ENCODE measurements at regions not wholly inside any gene's neighbourhood (a gene's known extent, or its start where the extent isn't known, plus 50 kb on each side); places are given as distances from the start of the nearest gene placed in this dataset.
A peak's percentile ranks its signal among the peaks of the same experiment; 100 is the strongest.

DNA sequence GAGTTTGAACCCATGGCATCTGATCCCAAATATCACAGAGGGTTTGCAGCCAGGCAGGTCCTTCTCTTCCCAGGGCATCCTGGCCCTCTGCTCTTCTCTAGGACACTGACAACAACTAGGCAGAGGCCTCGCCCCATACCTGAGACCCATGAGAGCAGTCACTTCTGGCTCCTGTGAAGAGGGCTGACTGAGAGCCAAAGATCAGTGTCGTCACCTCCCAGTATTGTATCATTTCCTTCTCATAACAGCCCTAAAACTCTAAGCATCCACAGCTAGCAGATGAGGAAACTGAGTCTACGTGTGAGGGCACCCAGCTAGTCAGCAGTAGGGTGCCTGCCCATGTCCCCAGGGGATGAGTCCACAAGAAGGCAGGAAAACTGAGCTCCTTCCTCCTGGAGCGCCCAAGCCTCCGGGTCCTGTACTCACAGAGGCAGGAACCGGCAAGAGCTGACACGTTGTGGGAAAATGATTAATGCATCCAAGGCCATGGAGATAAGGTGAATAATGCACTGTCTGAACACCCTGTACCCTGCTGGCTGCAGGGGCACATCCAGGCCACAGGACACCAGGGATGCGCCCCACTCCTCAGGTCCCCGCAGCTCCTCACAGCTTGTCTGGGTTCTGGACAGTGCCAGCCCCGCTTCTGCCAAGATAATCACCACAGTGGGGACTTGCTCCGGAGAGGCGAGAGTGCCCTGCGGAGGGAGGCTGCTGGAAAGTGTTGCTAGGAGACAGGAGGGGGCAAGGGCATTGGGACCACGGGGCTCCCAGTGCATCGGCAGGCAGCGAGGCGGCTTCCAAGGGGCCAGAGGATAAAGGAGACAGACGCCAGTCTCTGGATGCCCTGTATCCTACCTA lies 340.0 kb downstream of the NPHP4 start:
- ATAC-seq (replicated peaks; ENCODE audit: extremely low read depth, poor library complexity, severe bottlenecking) (no peak), DNase-seq (ENCODE audit: low spot score in 2 of 2) (no peak)
- peaks cover 25% of the 10 kb centered on the region for H3K27me3 Mint-ChIP-seq
- peak overlapping the region; percentile 5 for H3K27ac Mint-ChIP-seq (ENCODE audit: low read depth)
- peaks cover 1% of the 10 kb centered on the region for H3K36me3 Mint-ChIP-seq (ENCODE audit: insufficient read depth)
- H3K9me3 Mint-ChIP-seq = no peaks in the 10 kb centered on the region
- no peak overlapping the region for H3K4me3 Mint-ChIP-seq
- peaks cover 10% of the 10 kb centered on the region for H3K4me1 Mint-ChIP-seq

- no peak overlapping the region for H3K4me3 Mint-ChIP-seq
- peaks cover 10% of the 10 kb centered on the region for H3K4me1 Mint-ChIP-seq
- peaks cover 3% of the 10 kb centered on the region for H3K36me3 Mint-ChIP-seq (ENCODE audit: insufficient read depth)
- no peak for DNase-seq (ENCODE audit: low spot score in 2 of 2)
- no peaks in the 10 kb centered on the region for H3K9me3 Mint-ChIP-seq
- H3K27me3 Mint-ChIP-seq = peaks cover 32% of the 10 kb centered on the region
- no peak for ATAC-seq (replicated peaks; ENCODE audit: extremely low read depth, poor library complexity, severe bottlenecking)
- H3K27ac Mint-ChIP-seq (ENCODE audit: low read depth) = no peak overlapping the region
These were observed 340.8 kb downstream of the NPHP4 start for GRCh38 chr1:5651473-5651872.

DNA sequence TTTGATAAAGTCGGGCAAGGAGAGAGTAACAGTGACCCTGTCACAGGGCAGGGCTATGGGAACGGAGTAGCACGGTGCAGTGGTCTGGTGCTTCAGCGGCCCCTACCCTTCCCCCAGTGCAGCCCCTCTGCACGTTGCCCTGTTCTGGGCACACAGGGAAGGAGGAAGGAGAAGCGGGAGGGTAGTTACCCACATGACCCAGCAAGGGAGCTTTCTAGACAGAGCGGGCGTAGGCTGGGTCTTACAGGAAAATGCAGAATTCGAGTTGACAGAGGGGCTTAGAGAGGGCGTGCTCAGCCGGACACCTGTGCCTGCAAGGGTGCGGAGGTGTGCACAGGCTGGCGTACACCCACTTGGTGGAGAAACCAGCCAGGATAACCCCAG lies 341.2 kb downstream of the NPHP4 start:
- no peak overlapping the region for H3K4me3 Mint-ChIP-seq
- ATAC-seq (replicated peaks; ENCODE audit: extremely low read depth, poor library complexity, severe bottlenecking) (no peak), DNase-seq (ENCODE audit: low spot score in 2 of 2) (no peak)
- peak overlapping the region; percentile 44 for H3K27ac Mint-ChIP-seq (ENCODE audit: low read depth)
- H3K27me3 Mint-ChIP-seq = peaks cover 34% of the 10 kb centered on the region
- no peaks in the 10 kb centered on the region for H3K9me3 Mint-ChIP-seq
- peaks cover 10% of the 10 kb centered on the region for H3K4me1 Mint-ChIP-seq
- peaks cover 3% of the 10 kb centered on the region for H3K36me3 Mint-ChIP-seq (ENCODE audit: insufficient read depth)

- Mint-ChIP-seq H3K4me3 (no peak overlapping the region), H3K9me3 (peaks cover 3% of the 10 kb centered on the region), H3K27ac (ENCODE audit: low read depth) (peak overlapping the region; percentile 44), H3K27me3 (peaks cover 34% of the 10 kb centered on the region), H3K4me1 (peaks cover 10% of the 10 kb centered on the region), H3K36me3 (ENCODE audit: insufficient read depth) (peaks cover 3% of the 10 kb centered on the region)
- no peak for ATAC-seq (replicated peaks; ENCODE audit: extremely low read depth, poor library complexity, severe bottlenecking)
- no peak for DNase-seq (ENCODE audit: low spot score in 2 of 2)
These were observed 341.8 kb downstream of the NPHP4 start for GRCh38 chr1:5650283-5651026.

GRCh38 chr1:5649795-5650194 lies 342.4 kb downstream of the NPHP4 start:
- H3K4me1 Mint-ChIP-seq = peaks cover 10% of the 10 kb centered on the region
- ATAC-seq (replicated peaks; ENCODE audit: extremely low read depth, poor library complexity, severe bottlenecking) = no peak
- H3K4me3 Mint-ChIP-seq = no peak overlapping the region
- peaks cover 3% of the 10 kb centered on the region for H3K36me3 Mint-ChIP-seq (ENCODE audit: insufficient read depth)
- no peak overlapping the region for H3K27ac Mint-ChIP-seq (ENCODE audit: low read depth)
- H3K27me3 Mint-ChIP-seq = peaks cover 34% of the 10 kb centered on the region
- H3K9me3 Mint-ChIP-seq = peaks cover 5% of the 10 kb centered on the region
- no peak for DNase-seq (ENCODE audit: low spot score in 2 of 2)

DNA sequence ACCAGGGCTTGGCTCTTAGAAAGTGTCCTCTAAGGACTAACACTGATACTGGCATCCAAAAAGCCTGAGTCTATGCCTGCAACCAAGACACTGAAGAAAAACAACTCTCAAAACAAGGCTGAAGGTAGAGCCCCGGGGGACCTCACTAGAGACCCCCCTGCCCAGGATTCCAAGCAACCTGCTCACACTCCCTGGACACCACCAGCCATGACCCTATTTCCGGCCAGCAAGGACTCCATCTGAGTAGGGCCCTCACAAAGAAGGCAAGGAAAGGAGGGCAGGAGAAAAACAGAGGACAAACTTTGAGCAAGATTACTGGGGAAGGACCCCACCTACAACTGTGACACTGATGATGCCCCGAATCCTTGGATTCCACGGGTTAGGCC lies 343.1 kb downstream of the NPHP4 start:
- Mint-ChIP-seq H3K4me3 (no peak overlapping the region), H3K36me3 (ENCODE audit: insufficient read depth) (peaks cover 3% of the 10 kb centered on the region), H3K9me3 (peaks cover 5% of the 10 kb centered on the region), H3K27ac (ENCODE audit: low read depth) (no peak overlapping the region), H3K4me1 (peaks cover 10% of the 10 kb centered on the region), H3K27me3 (peaks cover 34% of the 10 kb centered on the region)
- ATAC-seq (replicated peaks; ENCODE audit: extremely low read depth, poor library complexity, severe bottlenecking) = no peak
- no peak for DNase-seq (ENCODE audit: low spot score in 2 of 2)

DNA sequence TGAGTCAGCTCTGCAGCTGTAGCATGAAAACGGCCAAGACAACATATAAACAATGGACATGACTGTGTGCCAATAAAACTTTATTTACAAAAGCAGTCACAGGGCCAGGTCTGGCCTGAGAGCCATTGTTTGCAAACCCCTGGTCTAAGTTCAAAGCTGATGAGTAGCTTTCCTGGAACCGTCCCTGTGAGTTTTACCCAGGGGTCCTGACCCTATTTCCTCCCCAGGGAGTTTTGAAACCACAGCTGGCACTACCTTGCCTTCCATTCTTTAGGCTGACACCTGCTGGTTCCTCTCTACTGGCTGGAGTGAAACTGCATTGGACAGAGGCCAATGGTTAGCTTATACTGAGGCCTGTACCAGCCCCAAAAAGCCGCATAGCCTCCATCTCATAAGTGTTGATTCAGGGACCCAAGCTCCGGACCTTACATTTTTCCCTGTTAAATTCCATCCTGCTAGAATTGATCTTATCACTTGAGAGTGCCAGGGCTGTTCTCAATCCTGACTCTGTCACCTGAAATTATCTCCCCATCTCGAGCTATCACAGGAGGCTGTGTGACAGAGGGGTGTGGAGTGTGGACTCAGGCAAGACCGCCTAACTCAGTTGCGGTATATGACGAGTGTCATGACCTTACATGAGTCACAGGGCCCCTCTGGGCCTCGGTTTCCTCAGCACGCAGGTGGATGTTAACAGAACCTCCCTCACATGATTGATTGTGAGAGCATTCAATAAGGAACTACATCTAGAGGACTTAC lies 343.6 kb downstream of the NPHP4 start:
- no peak overlapping the region for H3K4me3 Mint-ChIP-seq
- H3K27ac Mint-ChIP-seq (ENCODE audit: low read depth) = no peak overlapping the region
- peaks cover 3% of the 10 kb centered on the region for H3K36me3 Mint-ChIP-seq (ENCODE audit: insufficient read depth)
- peaks cover 34% of the 10 kb centered on the region for H3K27me3 Mint-ChIP-seq
- H3K4me1 Mint-ChIP-seq = peaks cover 10% of the 10 kb centered on the region
- H3K9me3 Mint-ChIP-seq = peaks cover 5% of the 10 kb centered on the region
- ATAC-seq (replicated peaks; ENCODE audit: extremely low read depth, poor library complexity, severe bottlenecking) = no peak
- DNase-seq (ENCODE audit: low spot score in 2 of 2) = no peak

GRCh38 chr1:5647234-5647633 lies 345.0 kb downstream of the NPHP4 start:
- Mint-ChIP-seq H3K4me1 (no peaks in the 10 kb centered on the region), H3K27me3 (peaks cover 37% of the 10 kb centered on the region), H3K9me3 (peaks cover 5% of the 10 kb centered on the region), H3K4me3 (no peak overlapping the region), H3K27ac (ENCODE audit: low read depth) (no peak overlapping the region), H3K36me3 (ENCODE audit: insufficient read depth) (peaks cover 2% of the 10 kb centered on the region)
- DNase-seq (ENCODE audit: low spot score in 2 of 2) (no peak), ATAC-seq (replicated peaks; ENCODE audit: extremely low read depth, poor library complexity, severe bottlenecking) (no peak)

DNA sequence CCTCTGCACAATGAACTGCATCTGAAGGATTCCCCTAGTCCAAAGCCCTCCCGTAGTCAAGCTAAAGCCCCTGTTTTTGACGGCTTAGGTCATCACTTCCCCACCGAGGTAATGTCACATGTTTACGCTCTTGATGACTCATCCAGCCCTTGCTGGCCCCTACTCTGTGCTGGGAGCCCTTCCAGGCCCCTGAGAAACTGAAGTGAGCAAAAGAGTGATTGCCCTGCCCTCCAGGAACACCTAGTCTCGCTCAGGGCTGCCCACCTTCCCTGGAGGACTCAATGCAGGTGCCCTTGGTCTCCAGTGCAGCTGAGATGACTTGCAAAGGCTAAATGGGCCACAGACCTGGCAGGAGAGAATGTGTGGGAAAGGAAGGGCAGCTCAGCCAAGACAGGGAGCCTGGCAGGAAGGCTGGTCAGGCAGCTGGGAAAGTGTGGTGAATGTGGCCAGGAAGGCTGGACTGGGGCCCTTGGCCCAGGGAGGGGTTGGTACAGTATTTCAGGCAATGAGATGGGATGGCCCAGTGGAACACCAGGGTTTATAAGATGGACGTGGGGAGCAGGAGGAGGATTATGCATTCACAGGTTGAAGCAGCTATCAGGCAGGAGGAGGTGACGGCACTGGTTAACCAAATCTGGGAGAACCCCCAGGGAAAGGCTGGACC lies 345.6 kb downstream of the NPHP4 start:
- no peak for DNase-seq (ENCODE audit: low spot score in 2 of 2)
- ATAC-seq (replicated peaks; ENCODE audit: extremely low read depth, poor library complexity, severe bottlenecking) = no peak
- Mint-ChIP-seq H3K9me3 (peaks cover 5% of the 10 kb centered on the region), H3K4me3 (no peak overlapping the region), H3K36me3 (ENCODE audit: insufficient read depth) (peaks cover 2% of the 10 kb centered on the region), H3K4me1 (peaks cover 3% of the 10 kb centered on the region), H3K27me3 (peaks cover 43% of the 10 kb centered on the region), H3K27ac (ENCODE audit: low read depth) (no peak overlapping the region)

GRCh38 chr1:5645929-5646328 lies 346.3 kb downstream of the NPHP4 start:
- no peak overlapping the region for H3K4me3 Mint-ChIP-seq
- DNase-seq (ENCODE audit: low spot score in 2 of 2) (no peak), ATAC-seq (replicated peaks; ENCODE audit: extremely low read depth, poor library complexity, severe bottlenecking) (no peak)
- H3K36me3 Mint-ChIP-seq (ENCODE audit: insufficient read depth) = peaks cover 2% of the 10 kb centered on the region
- peaks cover 7% of the 10 kb centered on the region for H3K4me1 Mint-ChIP-seq
- H3K27me3 Mint-ChIP-seq = peaks cover 45% of the 10 kb centered on the region
- H3K9me3 Mint-ChIP-seq = peaks cover 5% of the 10 kb centered on the region
- no peak overlapping the region for H3K27ac Mint-ChIP-seq (ENCODE audit: low read depth)

- ATAC-seq (replicated peaks; ENCODE audit: extremely low read depth, poor library complexity, severe bottlenecking) (no peak), DNase-seq (ENCODE audit: low spot score in 2 of 2) (no peak)
- Mint-ChIP-seq H3K9me3 (peaks cover 5% of the 10 kb centered on the region), H3K27me3 (peaks cover 37% of the 10 kb centered on the region), H3K36me3 (ENCODE audit: insufficient read depth) (peaks cover 2% of the 10 kb centered on the region), H3K27ac (ENCODE audit: low read depth) (no peak overlapping the region), H3K4me1 (peaks cover 12% of the 10 kb centered on the region), H3K4me3 (no peak overlapping the region)
These were observed 347.2 kb downstream of the NPHP4 start for GRCh38 chr1:5645135-5645399.

- peaks cover 5% of the 10 kb centered on the region for H3K9me3 Mint-ChIP-seq
- ATAC-seq (replicated peaks; ENCODE audit: extremely low read depth, poor library complexity, severe bottlenecking) (no peak), DNase-seq (ENCODE audit: low spot score in 2 of 2) (no peak)
- H3K36me3 Mint-ChIP-seq (ENCODE audit: insufficient read depth) = peaks cover 2% of the 10 kb centered on the region
- H3K4me1 Mint-ChIP-seq = peaks cover 12% of the 10 kb centered on the region
- H3K4me3 Mint-ChIP-seq = no peak overlapping the region
- H3K27me3 Mint-ChIP-seq = peaks cover 31% of the 10 kb centered on the region
- no peak overlapping the region for H3K27ac Mint-ChIP-seq (ENCODE audit: low read depth)
These were observed 347.7 kb downstream of the NPHP4 start for GRCh38 chr1:5644281-5645134.
